Nephron (organoid): ENCODE measurements at regions not wholly inside any gene's neighbourhood (a gene's known extent, or its start where the extent isn't known, plus 50 kb on each side); places are given as distances from the start of the nearest gene placed in this dataset.
"Not testable (repeated sequence)": the region's sequence is repeated elsewhere in the genome, so short reads cannot be mapped to it uniquely, and the experiment has no call there.

Source experiments
- H3K27ac Mint-ChIP-seq, 3 experiments: 2 replicates each; pipeline ENCODE4 v1.8.0; 2020; ENCODE audit warnings: mixed read lengths in 3 of 3, mild to moderate bottlenecking in 2 of 3, moderate library complexity in 1 of 3
- H3K27me3 Mint-ChIP-seq: 2 replicates; pipeline ENCODE4 v1.8.0; 2021; ENCODE audit warnings: low read depth, mild to moderate bottlenecking, moderate library complexity, mixed read lengths
- H3K36me3 Mint-ChIP-seq: 2 replicates; pipeline ENCODE4 v1.8.0; 2020; ENCODE audit warnings: low read depth, mixed read lengths
- H3K4me1 Mint-ChIP-seq: 2 replicates; pipeline ENCODE4 v1.8.0; 2020; ENCODE audit warnings: mixed read lengths
- H3K4me3 Mint-ChIP-seq, 3 experiments: 2 replicates each; pipeline ENCODE4 v1.8.0; 2020; ENCODE audit warnings: mild to moderate bottlenecking in 3 of 3, mixed read lengths in 3 of 3, moderate library complexity in 2 of 3
- H3K9me3 Mint-ChIP-seq: 2 replicates; pipeline ENCODE4 v1.8.0; 2020; ENCODE audit warnings: mixed read lengths
- TF ChIP-seq, protein P1 (sequence below), 3 experiments: fragments of 200-600 bp; sonication (generic); IDR thresholded peaks; one replicate each; pipeline ENCODE4 v1.5.0; 2021; ENCODE audit warnings: antibody characterized with exemption in 3 of 3; ENCODE audit not compliant: unreplicated experiment in 3 of 3

GRCh38 chr3:137866001-137866400 is 101.9 kb downstream of the SOX14 start:
- no peaks in the 10 kb centered on the region for H3K4me1 Mint-ChIP-seq
- TF ChIP-seq, protein P1, sequence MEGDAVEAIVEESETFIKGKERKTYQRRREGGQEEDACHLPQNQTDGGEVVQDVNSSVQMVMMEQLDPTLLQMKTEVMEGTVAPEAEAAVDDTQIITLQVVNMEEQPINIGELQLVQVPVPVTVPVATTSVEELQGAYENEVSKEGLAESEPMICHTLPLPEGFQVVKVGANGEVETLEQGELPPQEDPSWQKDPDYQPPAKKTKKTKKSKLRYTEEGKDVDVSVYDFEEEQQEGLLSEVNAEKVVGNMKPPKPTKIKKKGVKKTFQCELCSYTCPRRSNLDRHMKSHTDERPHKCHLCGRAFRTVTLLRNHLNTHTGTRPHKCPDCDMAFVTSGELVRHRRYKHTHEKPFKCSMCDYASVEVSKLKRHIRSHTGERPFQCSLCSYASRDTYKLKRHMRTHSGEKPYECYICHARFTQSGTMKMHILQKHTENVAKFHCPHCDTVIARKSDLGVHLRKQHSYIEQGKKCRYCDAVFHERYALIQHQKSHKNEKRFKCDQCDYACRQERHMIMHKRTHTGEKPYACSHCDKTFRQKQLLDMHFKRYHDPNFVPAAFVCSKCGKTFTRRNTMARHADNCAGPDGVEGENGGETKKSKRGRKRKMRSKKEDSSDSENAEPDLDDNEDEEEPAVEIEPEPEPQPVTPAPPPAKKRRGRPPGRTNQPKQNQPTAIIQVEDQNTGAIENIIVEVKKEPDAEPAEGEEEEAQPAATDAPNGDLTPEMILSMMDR (IDR thresholded peaks at IDR 0.05; ENCODE audit: unreplicated experiment in 3 of 3): no peak
- H3K27ac Mint-ChIP-seq: no peak overlapping the region
- H3K9me3 Mint-ChIP-seq: peaks cover 14% of the 10 kb centered on the region
- no peaks in the 10 kb centered on the region for H3K27me3 Mint-ChIP-seq
- no peaks in the 10 kb centered on the region for H3K36me3 Mint-ChIP-seq
- H3K4me3 Mint-ChIP-seq: no peak overlapping the region

- no peak overlapping the region for H3K27ac Mint-ChIP-seq
- TF ChIP-seq, protein P1 (IDR thresholded peaks at IDR 0.05; ENCODE audit: unreplicated experiment in 3 of 3): no peak
- H3K36me3 Mint-ChIP-seq: no peaks in the 10 kb centered on the region
- H3K27me3 Mint-ChIP-seq: no peaks in the 10 kb centered on the region
- H3K4me3 Mint-ChIP-seq: no peak overlapping the region
- no peaks in the 10 kb centered on the region for H3K4me1 Mint-ChIP-seq
- peaks cover 23% of the 10 kb centered on the region for H3K9me3 Mint-ChIP-seq
Measured at GRCh38 chr3:137866933-137867332, 102.8 kb downstream of the SOX14 start.

DNA sequence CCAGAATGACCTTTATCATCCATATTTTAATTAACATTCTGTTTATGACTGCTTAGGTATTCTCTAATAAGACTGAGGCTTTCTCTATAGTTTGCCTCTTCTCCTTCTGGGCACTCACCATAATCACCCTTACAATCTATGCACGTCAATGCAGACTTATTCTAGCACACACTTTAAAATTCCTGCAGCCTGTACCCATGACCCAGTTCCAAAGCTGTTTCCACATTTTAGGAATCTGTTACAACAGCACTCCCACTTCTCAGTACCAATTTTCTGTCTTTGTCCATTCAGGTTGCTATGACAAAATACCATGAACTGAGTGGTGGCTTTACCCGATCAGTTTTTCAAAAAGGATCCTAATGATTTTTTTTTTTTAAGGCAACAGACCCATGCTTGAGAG is 103.5 kb downstream of the SOX14 start:
- H3K27ac Mint-ChIP-seq: no peak overlapping the region
- H3K4me3 Mint-ChIP-seq: no peak overlapping the region
- TF ChIP-seq, protein P1 (IDR thresholded peaks at IDR 0.05; ENCODE audit: unreplicated experiment in 3 of 3): no peak
- no peaks in the 10 kb centered on the region for H3K4me1 Mint-ChIP-seq
- peaks cover 29% of the 10 kb centered on the region for H3K9me3 Mint-ChIP-seq
- no peaks in the 10 kb centered on the region for H3K27me3 Mint-ChIP-seq
- H3K36me3 Mint-ChIP-seq: no peaks in the 10 kb centered on the region

GRCh38 chr3:137869022-137869421 is 104.9 kb downstream of the SOX14 start:
- Mint-ChIP-seq H3K36me3 (no peaks in the 10 kb centered on the region), H3K4me1 (no peaks in the 10 kb centered on the region), H3K4me3 (no peak overlapping the region), H3K9me3 (peaks cover 35% of the 10 kb centered on the region), H3K27me3 (no peaks in the 10 kb centered on the region), H3K27ac (no peak overlapping the region)
- TF ChIP-seq, protein P1 (IDR thresholded peaks at IDR 0.05; ENCODE audit: unreplicated experiment in 3 of 3): no peak

DNA sequence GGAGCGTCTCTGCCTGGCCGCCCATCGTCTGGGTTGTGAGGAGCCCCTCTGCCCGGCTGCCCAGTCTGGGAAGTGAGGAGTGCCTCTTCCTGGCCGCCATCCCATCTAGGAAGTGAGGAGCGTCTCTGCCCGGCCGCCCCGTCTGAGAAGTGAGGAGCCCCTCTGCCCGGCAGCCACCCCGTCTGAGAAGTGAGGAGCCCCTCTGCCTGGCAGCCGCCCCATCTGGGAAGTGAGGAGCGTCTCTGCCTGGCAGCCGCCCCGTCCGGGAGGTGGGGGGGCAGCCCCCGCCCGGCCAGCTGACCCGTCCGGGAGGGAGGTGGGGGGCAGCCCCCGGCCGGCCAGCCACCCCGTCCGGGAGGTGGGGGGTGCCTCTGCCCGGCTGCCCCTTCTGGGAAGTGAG is 108.5 kb downstream of the SOX14 start:
- H3K27me3 Mint-ChIP-seq, H3K4me1 Mint-ChIP-seq, H3K4me3 Mint-ChIP-seq, H3K36me3 Mint-ChIP-seq, H3K27ac Mint-ChIP-seq: not testable (repeated sequence)
- H3K9me3 Mint-ChIP-seq: peaks cover 50% of the 10 kb centered on the region

DNA sequence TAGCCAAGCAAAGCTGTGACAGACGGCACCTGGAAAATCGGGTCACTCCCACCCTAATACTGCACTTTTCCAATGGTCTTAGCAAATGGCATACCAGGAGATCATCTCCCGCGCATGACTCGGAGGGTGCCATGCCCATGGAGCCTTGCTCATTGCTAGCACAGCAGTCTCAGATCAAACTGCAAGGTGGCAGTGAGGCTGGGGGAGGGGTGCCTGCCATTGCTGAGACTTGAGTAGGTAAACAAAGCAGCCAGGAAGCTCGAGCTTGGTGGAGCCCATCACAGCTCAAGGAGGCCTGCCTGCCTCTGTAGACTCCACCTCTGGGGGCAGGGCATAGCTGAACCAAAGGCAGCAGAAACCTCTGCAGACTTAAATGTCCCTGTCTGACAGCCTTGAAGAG is 113.1 kb upstream of the CLDN18 start:
- H3K27ac Mint-ChIP-seq, H3K36me3 Mint-ChIP-seq, H3K9me3 Mint-ChIP-seq, H3K27me3 Mint-ChIP-seq, H3K4me1 Mint-ChIP-seq, H3K4me3 Mint-ChIP-seq: not testable (repeated sequence)

- Mint-ChIP-seq H3K27ac (no peak overlapping the region), H3K4me3 (no peak overlapping the region), H3K4me1 (no peaks in the 10 kb centered on the region), H3K36me3 (no peaks in the 10 kb centered on the region), H3K27me3 (no peaks in the 10 kb centered on the region), H3K9me3 (peaks cover 20% of the 10 kb centered on the region)
- TF ChIP-seq, protein P1 (IDR thresholded peaks at IDR 0.05; ENCODE audit: unreplicated experiment in 3 of 3): no peak
Measured at GRCh38 chr3:137906985-137907649, 102.8 kb upstream of the CLDN18 start.
